ENCODE measurements at regions not wholly inside any gene's neighbourhood (a gene's known extent, or its start where the extent isn't known, plus 50 kb on each side); places are given as distances from the start of the nearest gene placed in this dataset.

DNA sequence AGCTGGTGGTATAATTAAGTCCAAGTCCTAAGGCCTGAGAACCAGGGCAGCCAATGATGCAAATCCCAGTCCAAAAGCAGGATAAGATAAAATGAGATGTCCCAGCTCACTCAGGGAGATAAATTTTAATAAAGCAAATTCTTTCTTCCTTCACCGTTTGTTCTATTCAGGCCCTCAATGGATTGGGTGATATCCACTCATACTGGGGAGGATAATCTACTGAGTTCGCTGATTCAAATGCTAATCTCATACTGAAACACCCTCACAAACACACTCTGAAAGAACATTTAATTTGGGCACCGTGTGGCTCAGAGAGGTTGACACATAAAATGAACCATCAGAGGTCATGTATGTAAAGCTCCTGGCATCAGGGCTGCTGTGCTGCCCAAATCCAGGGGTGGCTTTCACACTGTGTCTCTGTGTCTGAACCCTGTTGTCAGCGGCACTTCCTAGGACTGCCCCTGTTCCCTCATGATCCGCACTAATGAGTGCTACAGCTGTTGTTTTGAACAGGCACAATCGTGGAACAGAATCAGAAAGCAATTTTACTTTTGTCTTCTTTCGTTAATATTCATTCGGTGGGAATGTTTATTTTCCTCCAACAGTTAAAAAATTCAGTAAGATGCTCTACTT lies 428.5 kb upstream of the FBXO33 start:
- peak; percentile 61 for DNase-seq

DNA sequence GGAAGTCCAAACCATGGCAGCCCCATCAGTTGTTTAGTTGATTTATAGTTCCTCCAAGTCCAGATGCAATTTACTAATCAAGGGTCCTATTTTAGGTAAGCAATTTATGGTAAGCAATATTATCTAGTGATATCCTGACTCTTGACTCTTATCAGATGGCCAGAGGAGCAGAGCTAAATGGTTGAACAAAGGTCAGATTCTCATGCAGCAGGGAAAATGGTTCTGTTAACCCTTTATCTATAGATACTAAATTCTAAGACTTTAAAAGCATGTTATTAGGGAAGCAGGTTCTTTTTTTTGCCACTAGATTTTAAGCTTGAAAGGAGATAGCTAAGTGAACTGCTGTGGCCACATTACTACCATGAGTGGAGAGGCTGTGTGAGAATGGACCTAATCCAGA lies 427.1 kb upstream of the FBXO33 start:
- DNase-seq, result no peak

- DNase-seq, result no peak
These were observed 425.3 kb upstream of the FBXO33 start for GRCh38 chr14:39857376-39858055.

DNA sequence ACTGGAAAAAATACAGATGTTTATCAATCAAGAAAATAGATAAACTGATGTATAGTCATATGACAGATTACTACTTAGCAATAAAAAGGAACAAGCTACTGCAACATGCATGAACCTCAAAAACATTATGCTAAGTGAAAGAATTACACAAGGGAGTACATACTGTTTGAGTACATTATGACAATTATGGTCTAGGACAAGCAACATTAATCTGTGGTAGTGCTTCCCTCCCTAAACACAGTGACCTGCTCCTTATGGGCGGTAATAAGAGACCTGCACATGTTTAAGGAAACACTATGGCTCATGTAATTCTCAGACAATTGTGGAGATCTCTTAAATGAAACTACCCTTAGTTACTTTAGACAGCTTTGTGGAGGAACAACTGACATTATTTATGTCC lies 421.2 kb upstream of the FBXO33 start:
- DNase-seq, result no peak

GRCh38 chr14:39851202-39851601 lies 419.0 kb upstream of the FBXO33 start:
- DNase-seq, result no peak

DNA sequence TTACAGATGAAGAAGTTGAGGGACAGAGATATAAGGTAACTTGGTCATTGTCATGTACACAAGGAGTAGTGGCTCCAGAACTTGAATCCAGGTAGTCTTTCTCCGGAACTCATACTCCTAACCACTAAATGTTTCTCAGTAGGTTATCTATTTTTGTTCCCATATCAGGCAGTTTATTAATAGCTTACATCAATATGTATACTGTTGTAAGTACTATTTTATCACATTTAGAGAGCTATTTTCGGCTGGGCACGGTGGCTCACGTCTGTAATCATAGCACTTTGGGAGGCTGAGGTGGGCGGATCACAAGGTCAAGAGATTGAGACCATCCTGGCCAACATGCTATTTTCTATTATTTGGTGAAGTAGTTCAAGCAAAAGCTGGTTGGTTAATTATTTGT lies 415.6 kb upstream of the FBXO33 start:
- DNase-seq, result no peak

GRCh38 chr14:39847194-39847593 lies 415.0 kb upstream of the FBXO33 start:
- no peak for DNase-seq

GRCh38 chr14:39843881-39844280 lies 411.6 kb upstream of the FBXO33 start:
- DNase-seq, result no peak

- no peak for DNase-seq
These were observed 408.9 kb upstream of the FBXO33 start for GRCh38 chr14:39841088-39841487.

- no peak for DNase-seq
These were observed 395.8 kb upstream of the FBXO33 start for GRCh38 chr14:39827901-39828655.

DNA sequence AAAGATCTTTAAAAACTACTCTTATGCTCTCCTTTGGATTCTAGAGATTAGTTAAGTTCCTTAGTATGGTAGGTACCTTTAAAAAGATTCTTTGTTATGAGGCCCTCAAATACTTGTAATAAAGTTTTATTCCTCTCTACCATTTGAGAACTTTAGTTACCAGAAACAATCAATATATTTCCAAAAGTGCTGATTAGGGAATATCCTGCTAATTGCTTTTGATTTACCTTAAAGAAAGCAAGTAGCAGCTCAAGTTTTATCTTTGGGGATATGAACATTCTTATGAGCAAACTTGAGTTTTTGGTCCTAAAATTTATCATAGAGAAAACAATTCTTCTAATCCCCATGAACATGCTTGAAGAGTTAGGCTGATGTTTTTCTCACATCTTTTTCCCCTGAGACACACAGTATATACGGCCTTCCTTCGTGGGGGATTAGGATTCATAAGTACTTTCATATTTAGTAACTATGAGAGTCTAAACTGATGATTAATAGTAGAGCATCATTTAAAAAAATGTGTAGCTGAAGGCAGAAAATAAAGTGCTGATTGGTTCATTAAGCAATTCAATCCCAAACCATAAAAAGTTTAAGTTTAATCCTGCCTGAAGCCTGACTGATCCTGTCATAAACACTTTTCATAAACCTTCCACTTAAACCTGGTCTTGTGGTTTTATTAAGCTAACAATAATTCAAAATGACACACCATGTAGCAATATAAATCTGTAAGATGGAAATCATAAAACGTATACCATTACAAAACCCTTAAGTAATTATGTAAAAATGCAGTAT lies 380.5 kb upstream of the FBXO33 start:
- no peak for DNase-seq

DNA sequence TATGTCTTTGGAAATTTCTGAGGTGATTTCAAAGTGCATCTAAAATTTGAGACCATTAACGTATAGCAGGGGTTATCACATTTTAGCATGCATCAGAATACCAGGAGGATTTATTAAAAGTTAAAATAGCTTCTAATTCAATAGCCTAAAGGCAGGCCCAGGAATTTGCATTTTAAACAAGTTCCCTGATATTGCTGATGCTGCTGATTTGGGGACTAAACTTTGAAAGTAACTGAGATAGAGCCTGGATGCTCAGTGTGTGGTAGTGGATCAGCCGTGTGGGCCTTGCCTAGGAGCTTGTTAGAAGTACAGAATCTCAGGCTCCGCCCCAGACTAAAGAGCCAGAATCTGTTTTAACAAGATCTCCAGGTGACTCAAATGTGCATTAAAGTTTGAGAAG lies 375.0 kb upstream of the FBXO33 start:
- no peak for DNase-seq

GRCh38 chr14:39784461-39784860 lies 352.2 kb upstream of the FBXO33 start:
- DNase-seq, result peak; percentile 8

DNA sequence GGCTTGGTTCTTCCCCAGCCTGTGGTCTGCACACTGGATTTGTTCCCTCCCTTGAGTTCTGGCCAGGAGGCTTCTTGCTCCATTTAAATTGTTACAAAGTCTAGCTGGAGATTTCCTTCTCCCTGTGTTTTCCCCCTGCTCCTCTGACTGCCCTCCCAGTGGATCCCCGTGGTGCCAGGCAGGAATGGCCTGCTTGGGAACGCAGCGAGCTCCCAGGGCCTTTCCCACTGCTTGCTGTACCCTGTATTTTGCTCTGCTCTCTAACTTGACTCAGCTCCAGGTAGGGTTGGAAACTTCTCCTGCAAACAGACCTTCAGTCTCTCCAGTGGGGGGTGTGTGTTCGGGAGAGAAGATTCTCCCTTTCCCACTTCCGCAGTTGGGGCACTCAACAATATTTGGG lies 349.2 kb upstream of the FBXO33 start:
- no peak for DNase-seq

DNA sequence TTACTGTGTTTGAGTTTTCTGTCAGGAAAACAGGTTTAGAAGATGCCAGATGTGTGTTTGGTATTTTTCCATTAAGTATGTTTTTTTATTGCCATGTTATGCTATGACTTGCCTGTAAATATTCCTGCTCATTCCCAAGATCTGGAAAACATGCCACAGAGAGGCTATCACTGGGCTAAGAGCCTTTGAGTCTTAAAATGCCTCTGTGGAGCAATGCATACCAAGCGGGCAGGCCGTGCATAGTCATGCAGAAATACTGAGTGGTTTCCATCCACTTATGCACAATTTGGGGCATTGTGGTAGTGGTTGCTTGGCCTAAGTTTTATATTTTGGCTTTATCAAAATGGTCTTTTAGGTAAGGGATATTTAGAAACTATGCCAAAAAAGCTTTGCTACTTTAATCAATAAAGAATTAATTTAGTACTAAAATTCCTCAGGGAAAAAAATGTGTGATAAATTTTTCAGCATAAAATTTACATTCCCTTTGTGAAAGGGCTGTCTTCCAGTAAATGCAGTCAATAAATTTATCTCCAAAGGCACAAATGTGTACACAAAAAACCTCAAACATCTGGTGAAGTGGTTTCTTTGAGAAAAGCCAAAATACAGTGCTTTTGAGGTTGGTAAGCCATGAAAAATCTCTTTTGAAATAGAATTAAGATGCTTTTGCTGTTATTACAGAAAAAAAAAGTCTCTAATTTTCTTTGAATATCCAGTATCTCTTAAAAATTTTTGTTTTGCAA lies 341.3 kb upstream of the FBXO33 start:
- DNase-seq, result no peak

DNA sequence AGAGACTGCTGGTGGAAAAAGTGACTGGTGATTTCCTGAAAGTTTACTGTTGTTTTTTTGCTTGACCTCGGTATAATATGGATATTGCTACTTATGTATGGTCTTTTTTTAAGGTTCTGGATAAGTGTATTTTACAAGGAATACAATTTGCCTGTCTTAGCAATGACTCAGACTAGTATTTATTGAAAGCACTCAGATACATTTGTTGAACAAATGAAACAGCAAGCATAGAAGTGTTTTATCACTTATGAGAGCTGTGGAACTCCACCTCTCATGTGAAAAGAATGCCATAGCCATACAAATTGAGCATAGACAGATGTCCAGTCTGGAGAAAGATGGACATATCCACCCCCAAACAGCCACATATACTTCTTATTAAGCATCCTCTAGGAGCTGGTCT lies 340.4 kb upstream of the FBXO33 start:
- DNase-seq, result no peak

DNA sequence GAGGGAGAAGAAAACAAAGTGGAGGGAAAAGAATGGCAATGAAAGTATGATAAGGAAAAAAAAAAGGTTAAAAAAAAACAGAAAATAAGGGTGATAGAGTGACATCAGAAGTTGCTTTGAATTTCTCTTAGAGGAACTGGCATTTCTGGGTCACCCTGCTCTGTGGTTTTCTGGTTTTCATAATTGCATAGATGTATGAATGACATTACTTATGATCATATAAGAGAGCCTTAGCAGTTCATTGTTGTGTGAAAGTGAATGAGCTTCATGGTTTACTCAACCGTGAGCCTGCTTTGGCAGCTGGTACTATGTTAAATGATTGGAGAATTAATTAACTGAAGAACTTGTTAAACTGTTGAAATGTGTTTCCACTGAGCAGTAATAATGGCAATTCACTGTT lies 336.4 kb upstream of the FBXO33 start:
- DNase-seq, result no peak

DNA sequence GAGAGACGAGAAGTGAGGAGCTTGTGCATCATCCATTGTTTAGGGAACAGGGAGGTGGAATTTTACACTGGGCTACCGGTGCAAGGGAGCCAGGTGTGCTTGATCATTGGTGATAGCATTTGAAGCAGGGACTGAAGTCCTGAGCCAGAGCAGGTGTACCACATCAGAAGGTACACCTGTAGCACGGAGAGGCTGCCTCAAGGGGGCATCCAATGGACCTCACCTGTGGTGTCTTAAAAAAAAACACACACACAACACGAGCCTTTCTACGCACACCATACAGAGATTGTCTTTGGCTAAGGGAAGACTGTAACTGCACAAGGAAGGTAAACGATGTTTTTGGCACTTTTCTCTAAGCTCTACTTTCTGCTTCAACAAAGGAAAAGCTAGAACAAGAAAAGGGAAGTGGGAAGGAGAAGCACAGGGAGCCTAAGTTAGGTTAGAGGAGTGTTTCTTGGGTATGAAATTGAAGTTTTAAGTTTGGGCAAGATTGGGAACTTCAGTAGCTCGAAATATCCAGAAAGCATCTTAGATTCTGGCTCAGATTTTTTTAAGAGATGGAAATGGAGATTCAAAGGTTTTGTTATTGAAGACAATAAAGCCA lies 334.3 kb upstream of the FBXO33 start:
- no peak for DNase-seq

GRCh38 chr14:39765676-39766075 lies 333.4 kb upstream of the FBXO33 start:
- no peak for DNase-seq

DNA sequence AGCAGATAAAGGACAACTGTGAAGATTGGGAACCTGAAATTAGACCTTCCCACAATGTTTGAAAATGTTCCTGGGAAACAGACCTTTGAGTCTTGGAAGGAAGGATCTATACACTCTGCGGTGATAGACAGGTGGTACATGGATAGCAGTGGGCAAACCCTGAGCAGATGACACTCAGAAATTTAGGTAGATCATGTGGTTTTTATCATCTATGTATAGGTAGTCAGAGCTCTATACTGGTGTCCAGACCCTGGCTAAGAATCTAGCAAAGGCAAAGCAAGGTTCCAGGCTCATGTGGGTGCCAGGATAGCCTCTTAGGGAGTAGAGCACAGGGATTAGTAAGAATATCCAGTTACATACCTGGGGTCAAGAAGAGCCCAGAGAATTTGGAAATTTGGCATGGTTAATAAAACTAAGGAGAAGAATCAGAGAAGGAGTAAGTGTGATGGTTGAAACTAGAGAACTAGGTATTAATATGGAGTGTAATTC lies 331.2 kb upstream of the FBXO33 start:
- DNase-seq, result no peak

GRCh38 chr14:39762576-39763401 lies 330.6 kb upstream of the FBXO33 start:
- no peak for DNase-seq

All from tongue (tissue), 1 donor.